GM21717 (cell line): ENCODE measurements at regions not wholly inside any gene's neighbourhood (a gene's known extent, or its start where the extent isn't known, plus 50 kb on each side); places are given as distances from the start of the nearest gene placed in this dataset.
"Not testable (repeated sequence)": the region's sequence is repeated elsewhere in the genome, so short reads cannot be mapped to it uniquely, and the experiment has no call there.

Experiments used
- ATAC-seq: cut with Tn5 transposase; IDR thresholded peaks from one replicate; pipeline ENCODE4 v1.9.1; 2021; ENCODE audit warnings: mild to moderate bottlenecking, moderate library complexity; ENCODE audit not compliant: unreplicated experiment

GRCh38 chr7:76926416-76926815 is 105.7 kb downstream of the SPDYE17 start:
- not testable (repeated sequence) for ATAC-seq

- ATAC-seq = not testable (repeated sequence)
These were observed 107.4 kb downstream of the SPDYE17 start for GRCh38 chr7:76924756-76925155.

GRCh38 chr7:76918619-76919018 is 113.5 kb downstream of the SPDYE17 start:
- not testable (repeated sequence) for ATAC-seq

GRCh38 chr7:76914361-76914760 is 117.8 kb downstream of the SPDYE17 start:
- ATAC-seq = not testable (repeated sequence)

- not testable (repeated sequence) for ATAC-seq
These were observed 119.9 kb downstream of the SPDYE17 start for GRCh38 chr7:76912011-76912814.

- ATAC-seq = not testable (repeated sequence)
These were observed 127.5 kb downstream of the SPDYE17 start for GRCh38 chr7:76904688-76905087.

- ATAC-seq = not testable (repeated sequence)
These were observed 130.0 kb downstream of the SPDYE17 start for GRCh38 chr7:76901944-76902710.

- not testable (repeated sequence) for ATAC-seq
These were observed 133.4 kb downstream of the SPDYE17 start for GRCh38 chr7:76898807-76899206.

- ATAC-seq = not testable (repeated sequence)
These were observed 135.2 kb downstream of the SPDYE17 start for GRCh38 chr7:76897007-76897406.

- ATAC-seq = not testable (repeated sequence)
These were observed 136.5 kb downstream of the SPDYE17 start for GRCh38 chr7:76895696-76896095.

GRCh38 chr7:76891771-76892170 is 140.4 kb downstream of the SPDYE17 start:
- not testable (repeated sequence) for ATAC-seq

- ATAC-seq = not testable (repeated sequence)
These were observed 152.3 kb downstream of the SPDYE17 start for GRCh38 chr7:76879733-76880288.

- not testable (repeated sequence) for ATAC-seq
These were observed 156.4 kb downstream of the SPDYE17 start for GRCh38 chr7:76875760-76876159.

GRCh38 chr7:76870504-76870808 is 161.7 kb downstream of the SPDYE17 start:
- ATAC-seq = not testable (repeated sequence)

- not testable (repeated sequence) for ATAC-seq
These were observed 164.7 kb downstream of the SPDYE17 start for GRCh38 chr7:76867364-76867889.

- ATAC-seq = not testable (repeated sequence)
These were observed 168.9 kb downstream of the SPDYE17 start for GRCh38 chr7:76863150-76863773.

GRCh38 chr7:76862241-76862640 is 169.9 kb downstream of the SPDYE17 start:
- ATAC-seq = not testable (repeated sequence)

- not testable (repeated sequence) for ATAC-seq
These were observed 172.2 kb downstream of the SPDYE17 start for GRCh38 chr7:76859933-76860332.

GRCh38 chr7:76854631-76855030 is 177.5 kb downstream of the SPDYE17 start:
- not testable (repeated sequence) for ATAC-seq

GRCh38 chr7:76852787-76853584 is 179.2 kb downstream of the SPDYE17 start:
- ATAC-seq = not testable (repeated sequence)
